ENCODE measurements at regions not wholly inside any gene's neighbourhood (a gene's known extent, or its start where the extent isn't known, plus 50 kb on each side); places are given as distances from the start of the nearest gene placed in this dataset.

GRCh38 chr1:60988891-60989290 is 93.5 kb upstream of the NFIA start:
- DNase-seq (ENCODE audit: low read depth, low spot score), result no peak
- H3K27ac ChIP-seq, result no peak overlapping the region

GRCh38 chr1:60987904-60988303 is 94.5 kb upstream of the NFIA start:
- no peak for DNase-seq (ENCODE audit: low read depth, low spot score)
- no peak overlapping the region for H3K27ac ChIP-seq

DNA sequence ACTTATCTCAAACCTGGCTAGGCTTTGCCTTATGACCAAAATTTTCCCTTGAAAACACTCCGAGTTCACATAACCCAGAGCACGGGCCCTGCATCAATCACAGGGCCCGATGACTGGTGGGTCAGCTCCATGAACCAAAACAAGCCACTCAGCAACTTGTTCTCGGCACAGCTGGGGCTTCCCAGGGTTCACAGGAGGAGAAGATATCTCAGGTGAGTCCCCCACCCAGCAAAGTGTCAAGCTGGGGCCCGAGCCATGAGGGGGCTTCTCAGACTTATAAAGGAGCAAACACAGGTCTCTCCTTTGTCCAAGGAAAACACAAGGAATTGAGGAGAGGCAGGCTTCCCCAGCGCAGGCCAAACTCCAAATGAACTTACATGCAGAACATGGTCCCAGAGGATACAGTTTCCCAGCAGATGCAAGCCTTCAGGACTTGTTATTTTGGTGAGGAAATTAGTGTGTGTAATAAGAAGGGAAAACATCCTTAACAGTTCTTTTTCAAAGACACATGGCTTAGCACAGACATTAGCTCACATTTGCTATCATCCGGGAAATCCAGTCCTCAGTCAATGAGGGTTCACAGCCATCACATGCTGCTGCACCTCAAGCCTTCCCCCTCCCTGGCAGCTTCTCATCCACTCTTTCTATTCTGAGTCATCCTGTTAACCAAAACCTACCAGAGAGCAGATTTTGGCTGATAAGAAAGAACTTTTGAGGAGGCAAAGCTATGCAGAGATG is 98.1 kb upstream of the NFIA start:
- no peak overlapping the region for H3K27ac ChIP-seq
- no peak for DNase-seq (ENCODE audit: low read depth, low spot score)

- no peak for DNase-seq (ENCODE audit: low read depth, low spot score)
- no peak overlapping the region for H3K27ac ChIP-seq
Observed at GRCh38 chr1:60983701-60984061, 98.7 kb upstream of the NFIA start.

GRCh38 chr1:60982539-60982938 is 99.8 kb upstream of the NFIA start:
- H3K27ac ChIP-seq, result no peak overlapping the region
- no peak for DNase-seq (ENCODE audit: low read depth, low spot score)

DNA sequence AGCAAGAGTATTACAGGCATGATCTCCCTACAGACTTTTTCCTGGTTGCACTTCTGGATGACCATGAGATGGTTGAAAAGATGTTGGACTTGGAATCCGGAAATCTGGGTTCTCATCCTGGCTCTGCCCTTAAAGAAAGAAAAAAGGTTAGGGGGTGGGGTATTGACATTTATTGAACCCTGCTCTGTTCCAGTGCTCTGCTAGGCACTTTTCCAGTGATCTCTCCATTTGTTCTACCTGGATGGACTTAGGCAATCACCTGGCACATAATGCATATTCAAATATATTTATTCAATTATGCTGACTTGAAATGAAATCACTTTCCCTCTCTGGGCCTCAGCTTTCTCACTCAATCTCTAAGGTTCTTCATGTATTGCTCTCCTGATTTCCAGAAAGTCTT is 101.0 kb upstream of the NFIA start:
- no peak for DNase-seq (ENCODE audit: low read depth, low spot score)
- no peak overlapping the region for H3K27ac ChIP-seq

DNA sequence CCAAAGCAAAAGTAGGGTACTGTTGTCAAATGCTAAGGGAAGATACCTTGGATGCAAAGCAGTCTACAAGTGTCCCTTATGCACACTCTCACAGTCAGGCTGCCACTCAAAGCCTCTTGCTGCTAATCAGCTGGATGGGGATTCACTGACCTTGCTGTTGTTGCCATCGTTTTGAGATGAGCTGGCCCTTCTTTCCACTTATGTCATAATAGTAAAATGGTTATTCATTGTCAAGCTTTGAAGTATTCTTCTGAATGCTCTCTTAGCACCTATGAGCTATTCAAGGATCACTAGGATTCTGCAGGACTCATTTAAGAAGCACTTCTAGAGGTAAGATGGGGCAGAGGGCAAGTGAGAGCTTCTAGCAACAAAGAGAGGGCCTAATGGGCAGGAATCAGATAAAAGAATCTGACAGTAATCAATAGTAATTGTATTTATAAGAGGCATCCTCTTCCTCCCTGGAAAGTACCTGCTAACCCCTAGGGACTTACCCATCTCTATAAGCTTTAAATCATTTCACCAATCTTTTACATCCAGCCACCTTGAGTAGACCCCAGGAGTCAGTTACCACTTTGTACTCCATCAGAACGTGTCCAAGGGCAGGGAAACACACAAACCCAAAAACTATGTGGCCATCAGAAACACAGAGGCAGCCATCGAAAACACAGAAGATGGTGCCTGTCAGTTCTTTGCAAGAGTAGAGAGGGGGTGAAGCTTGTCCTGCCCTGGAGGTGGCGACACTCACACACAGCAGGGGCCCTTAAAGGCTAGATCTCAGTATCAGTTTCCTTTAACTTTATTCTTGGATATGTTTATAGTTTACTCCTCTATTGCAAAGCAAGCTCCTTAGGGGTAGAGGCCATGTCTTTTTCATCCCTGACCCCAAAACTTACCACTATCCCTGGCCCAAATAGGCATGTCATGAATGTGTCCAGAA is 103.7 kb upstream of the NFIA start:
- H3K27ac ChIP-seq, result no peak overlapping the region
- no peak for DNase-seq (ENCODE audit: low read depth, low spot score)

- H3K27ac ChIP-seq, result no peak overlapping the region
- no peak for DNase-seq (ENCODE audit: low read depth, low spot score)
Observed at GRCh38 chr1:60977661-60978060, 104.7 kb upstream of the NFIA start.

DNA sequence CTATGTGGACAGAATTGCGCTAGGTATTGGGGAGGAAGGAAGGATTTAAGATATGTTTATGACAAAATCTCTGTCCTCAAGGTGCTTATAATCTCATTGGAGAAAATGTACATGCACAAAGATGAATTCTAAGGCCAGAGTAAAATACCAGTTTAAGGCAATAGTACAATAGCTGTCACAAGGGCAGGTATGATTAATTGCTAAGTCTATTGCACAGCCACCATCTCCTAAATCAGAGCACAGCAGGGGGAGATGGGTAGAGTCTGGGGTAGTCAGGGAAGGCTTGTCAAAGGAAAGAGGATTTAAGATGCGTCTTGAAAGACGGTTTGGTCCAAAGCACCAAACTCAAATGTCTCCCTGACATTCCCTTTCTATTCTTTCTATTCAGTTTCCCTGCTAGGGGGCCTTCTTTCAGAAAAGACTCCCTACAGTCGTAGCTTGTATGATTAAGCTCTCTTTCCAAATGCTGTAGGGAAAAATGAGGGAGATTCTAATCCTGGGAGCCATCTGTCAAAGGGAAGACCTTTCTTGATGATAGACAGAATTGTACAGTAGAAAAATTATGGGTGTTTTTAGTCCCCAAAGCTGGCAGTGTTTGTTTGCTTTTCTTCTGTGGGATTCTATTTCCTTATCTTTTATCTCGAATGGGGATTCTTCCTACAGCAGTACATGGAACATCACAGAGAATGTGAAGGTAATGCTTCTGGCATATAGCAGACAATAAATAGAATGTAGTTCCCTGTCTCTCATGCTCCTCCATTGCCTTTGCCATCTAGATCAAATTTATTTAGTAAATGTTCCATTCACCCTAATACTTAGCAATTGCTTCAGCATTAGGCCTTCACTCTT is 107.6 kb upstream of the NFIA start:
- H3K27ac ChIP-seq, result no peak overlapping the region
- no peak for DNase-seq (ENCODE audit: low read depth, low spot score)

DNA sequence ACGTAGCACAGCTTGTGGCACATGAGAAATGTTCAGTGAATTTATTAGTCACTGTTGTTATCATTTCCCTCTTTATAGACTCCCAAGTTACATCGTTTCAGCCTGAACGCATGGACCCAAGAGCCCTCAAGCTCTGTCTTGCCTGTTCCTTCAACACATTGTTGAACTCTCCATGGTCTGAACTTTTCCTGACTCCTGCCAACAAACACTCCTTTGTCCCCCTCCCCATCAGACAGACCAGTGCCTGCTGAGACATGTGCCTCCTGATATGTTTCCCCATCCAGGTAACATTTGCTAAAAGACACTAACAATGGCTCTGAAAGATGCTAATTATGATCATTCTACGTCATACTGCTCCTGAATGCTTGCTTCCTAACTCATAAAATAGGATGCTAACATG is 108.7 kb upstream of the NFIA start:
- DNase-seq (ENCODE audit: low read depth, low spot score), result peak; percentile 74
- H3K27ac ChIP-seq, result no peak overlapping the region

GRCh38 chr1:60972841-60973364 is 109.5 kb upstream of the NFIA start:
- H3K27ac ChIP-seq, result no peak overlapping the region
- DNase-seq (ENCODE audit: low read depth, low spot score), result peak; percentile 43

GRCh38 chr1:60971330-60971729 is 111.0 kb upstream of the NFIA start:
- H3K27ac ChIP-seq, result no peak overlapping the region
- DNase-seq (ENCODE audit: low read depth, low spot score), result no peak

DNA sequence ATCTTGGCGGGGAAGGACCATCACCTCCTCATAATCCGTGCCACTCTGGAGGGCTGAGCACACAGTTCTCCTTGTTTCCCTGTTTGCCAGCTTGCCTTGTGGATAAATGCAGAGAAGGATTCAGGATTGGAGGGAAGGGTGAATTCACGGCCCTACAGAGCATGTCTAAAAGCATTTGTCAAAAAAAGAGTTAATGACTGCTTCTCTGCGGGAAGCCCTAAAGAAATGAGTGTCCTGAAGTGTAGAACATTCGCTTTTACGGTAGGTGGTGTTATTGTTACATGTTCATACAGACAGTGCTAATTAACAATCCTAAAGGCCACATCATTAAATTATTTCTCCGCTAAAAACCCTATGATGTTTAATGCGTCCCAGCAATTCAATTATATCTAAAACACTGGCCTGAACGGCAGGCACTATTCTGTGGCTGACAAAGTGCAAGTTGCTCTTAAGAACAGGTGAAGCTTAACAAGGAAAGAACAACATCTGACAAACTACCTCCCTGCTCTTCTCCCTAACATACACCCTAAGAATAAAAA is 112.3 kb upstream of the NFIA start:
- H3K27ac ChIP-seq, result no peak overlapping the region
- no peak for DNase-seq (ENCODE audit: low read depth, low spot score)

DNA sequence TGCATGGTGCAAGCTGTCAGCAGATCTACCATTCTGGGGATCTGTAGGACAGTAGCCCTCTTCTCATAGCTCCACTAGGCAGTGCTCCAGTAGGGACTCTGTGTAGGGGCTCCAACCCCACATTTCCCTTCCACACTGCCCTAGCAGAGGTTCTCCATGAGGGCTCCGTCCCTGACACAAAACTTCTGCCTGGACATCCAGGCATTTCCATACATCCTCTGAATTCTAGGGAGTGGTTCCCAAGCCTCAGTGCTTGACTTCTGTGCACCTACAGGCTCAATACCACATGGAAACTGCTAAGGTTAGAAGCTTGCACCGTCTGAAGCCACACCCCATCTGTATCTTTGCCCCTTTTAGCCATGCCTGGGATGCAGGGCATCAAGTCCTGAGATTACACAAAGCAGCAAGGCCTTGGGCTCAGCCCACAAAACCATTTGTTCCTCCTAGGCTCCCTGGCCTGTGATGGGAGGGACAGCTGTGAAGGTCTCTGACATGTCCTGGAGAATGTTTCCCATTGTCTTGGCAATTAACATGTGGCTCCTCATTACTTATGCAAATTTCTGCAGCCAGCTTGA is 117.0 kb upstream of the NFIA start:
- no peak for DNase-seq (ENCODE audit: low read depth, low spot score)
- H3K27ac ChIP-seq, result no peak overlapping the region

DNA sequence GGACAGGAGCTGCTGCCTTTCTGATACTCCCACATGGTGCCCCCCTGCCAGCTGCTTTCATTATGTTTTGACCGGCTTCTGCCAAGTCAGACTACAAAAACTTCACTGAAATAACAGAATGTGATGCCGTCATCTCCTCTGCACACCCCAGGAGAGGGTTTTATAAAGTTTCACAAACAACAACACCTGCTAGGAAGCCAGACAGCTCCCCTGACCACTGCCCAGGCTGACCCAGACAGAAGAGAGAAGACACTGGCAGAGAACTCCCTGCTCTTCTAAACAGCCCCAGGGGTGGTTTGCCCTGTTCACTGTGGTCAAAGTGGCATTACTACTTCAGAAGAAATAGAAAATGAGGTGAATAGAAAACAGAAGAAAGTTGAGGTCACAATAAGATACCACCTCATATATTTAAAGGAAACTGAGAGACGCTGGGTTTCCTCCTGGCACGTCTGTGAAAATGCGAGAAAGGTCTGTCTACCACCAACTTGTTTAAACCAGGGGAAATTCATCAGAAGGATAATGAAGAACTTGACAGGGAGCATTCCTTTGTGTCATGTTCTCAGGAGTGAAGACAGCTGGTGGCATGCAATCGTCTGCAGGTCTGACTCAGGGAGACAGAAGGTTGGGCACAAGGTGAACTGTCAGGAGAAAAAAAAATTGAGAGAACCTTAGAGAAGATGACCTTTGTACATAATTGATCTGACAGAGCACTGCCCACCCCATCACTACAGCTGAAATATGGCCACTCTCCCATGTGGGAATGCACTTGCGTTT is 119.0 kb upstream of the NFIA start:
- no peak overlapping the region for H3K27ac ChIP-seq
- DNase-seq (ENCODE audit: low read depth, low spot score), result no peak

DNA sequence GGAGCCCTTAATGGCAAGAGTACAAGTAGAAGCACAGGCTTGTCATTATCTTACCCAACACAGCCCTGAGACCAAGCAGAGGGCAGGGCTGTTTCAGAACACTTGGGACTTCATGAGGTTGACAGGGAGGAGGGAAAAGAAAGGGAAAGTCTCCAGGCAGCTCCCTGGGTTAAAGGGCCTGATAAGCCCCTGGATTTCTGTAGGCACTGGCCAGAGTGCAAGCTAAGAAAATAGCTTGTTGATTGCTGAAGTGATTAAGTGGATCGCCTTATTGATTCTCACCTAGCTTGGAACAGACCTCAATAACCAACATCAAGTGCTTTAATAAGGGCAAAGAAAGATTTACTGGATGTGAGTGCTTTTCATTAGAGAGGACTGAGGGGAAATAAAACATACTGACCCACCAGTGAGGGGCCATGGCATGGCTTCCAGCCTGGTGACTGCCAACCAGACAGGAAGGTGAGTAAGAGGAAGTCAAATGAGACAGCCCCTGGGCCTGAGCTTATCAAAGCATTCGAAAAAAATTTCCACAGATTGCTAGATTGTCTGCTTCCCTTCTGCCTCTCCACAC is 121.4 kb upstream of the NFIA start:
- no peak for DNase-seq (ENCODE audit: low read depth, low spot score)
- peak overlapping the region; percentile 6 for H3K27ac ChIP-seq

DNA sequence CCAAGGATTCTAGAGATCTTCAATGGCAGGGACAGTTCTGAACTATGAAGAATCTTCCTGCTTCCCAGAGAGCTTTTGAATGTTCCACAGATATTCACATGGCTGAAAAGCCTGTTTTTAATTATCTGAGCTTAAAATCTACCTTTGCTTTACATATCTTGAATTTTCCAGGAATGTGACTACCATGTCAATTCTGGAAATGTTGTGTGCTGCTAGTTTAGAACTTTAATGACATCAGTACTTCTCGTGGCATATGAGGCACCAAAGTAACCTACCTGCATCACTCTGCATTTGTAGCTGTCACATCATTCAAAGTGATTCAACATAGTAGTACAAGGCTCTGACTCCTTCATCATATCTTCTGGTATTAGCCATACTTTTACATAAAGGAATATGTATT is 122.7 kb upstream of the NFIA start:
- H3K27ac ChIP-seq, result no peak overlapping the region
- no peak for DNase-seq (ENCODE audit: low read depth, low spot score)

DNA sequence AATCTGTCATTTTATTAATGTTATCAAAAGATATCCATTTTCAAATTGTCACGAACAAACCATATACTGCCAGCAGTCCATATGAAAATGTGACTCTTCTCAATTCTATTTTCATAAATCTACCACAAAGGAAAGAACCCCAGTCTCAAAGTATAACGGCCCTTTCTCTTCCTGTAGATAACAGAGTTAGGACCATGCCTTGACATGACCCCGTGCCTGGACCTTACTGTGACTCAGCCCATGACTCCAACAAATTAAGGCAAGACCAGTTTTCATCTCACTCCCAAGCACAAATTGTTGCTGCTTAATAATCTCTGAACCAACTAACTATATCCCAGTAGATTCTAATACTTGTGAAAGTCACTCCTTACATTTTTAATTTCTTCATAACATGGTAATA is 124.4 kb upstream of the NFIA start:
- no peak overlapping the region for H3K27ac ChIP-seq
- no peak for DNase-seq (ENCODE audit: low read depth, low spot score)

DNA sequence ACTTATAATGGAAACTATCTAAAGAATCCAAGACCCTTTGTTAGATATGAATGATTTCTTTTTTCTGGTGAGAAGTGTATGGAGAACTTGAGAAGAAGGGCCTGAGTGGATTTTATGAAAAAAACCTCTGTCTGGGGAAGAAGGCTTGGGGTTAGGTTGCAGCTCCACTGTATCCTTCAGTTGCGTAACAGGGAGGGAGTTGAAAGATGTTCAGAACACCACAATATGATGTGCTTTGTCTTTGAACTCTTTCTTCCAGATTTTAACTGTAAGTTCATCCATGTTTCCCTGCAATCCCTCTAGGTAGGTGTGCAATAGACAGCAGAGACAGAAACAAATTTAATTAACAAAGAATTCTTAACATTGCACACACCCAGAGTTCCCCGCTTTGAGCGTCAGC is 125.8 kb upstream of the NFIA start:
- no peak overlapping the region for H3K27ac ChIP-seq
- DNase-seq (ENCODE audit: low read depth, low spot score), result no peak

Measured in epithelial cell of prostate (primary cell).